Effector CD8-positive, alpha-beta T cell (primary cell): ENCODE measurements at regions not wholly inside any gene's neighbourhood (a gene's known extent, or its start where the extent isn't known, plus 50 kb on each side); places are given as distances from the start of the nearest gene placed in this dataset.
"Not testable (repeated sequence)": the region's sequence is repeated elsewhere in the genome, so short reads cannot be mapped to it uniquely, and the experiment has no call there.

ENCODE experiments used
- DNase-seq: peaks from one replicate; lab custom pipeline; 2025; lab: John Stamatoyannopoulos, UW

- DNase-seq, result no peak
Measured at GRCh38 chr9:30089428-30089827, 2295.0 kb upstream of the ACO1 start.

DNA sequence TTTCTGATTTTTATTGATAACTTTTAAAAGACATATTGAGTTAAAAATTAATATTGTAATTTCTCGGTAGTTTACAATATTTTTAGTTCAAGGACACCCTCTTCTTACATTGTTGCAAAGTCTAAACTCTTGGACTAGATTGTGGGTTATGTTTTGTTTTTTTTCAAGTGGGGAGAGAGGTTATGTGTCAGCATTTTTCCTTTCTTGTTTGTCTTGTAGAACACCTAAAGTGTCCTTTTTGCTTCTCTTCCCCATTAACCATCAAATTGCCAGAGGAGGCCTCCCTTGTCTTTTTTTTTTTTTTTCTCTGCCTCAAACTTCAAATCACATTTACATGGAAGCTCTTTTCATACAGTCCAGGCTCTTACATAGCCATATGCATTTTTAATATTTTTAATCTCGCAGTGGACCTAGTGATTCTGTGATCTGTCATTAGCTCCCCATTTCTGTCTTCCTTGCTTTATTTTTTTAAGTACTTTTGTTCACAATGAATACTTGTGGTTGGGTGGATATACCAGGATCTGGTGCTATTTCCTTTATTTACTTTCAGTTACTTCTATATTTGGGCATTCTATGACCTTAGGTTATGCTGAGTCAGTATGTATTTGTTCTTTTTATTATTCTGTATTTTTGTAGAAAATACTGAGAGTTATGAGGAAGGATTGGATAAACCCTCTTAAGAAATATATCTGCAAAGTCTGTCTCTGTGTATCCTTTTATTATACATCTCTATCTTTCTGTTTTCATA, 2280.6 kb upstream of the ACO1 start:
- no peak for DNase-seq

DNA sequence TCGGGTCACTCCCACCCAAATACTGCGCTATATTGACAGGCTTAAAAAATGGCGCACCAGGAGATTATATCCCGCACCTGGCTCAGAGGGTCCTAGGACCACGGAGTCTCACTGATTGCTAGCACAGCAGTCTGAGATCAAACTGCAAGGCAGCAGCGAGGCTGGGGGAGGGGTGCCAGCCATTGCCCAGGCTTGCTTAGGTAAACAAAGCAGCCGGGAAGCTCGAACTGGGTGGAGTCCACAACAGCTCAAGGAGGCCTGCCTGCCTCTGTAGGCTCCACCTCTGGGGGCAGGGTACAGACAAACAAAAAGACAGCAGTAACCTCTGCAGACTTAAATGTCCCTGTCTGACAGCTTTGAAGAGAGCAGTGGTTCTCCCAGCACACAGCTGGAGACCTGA, 2277.3 kb upstream of the ACO1 start:
- not testable (repeated sequence) for DNase-seq

DNA sequence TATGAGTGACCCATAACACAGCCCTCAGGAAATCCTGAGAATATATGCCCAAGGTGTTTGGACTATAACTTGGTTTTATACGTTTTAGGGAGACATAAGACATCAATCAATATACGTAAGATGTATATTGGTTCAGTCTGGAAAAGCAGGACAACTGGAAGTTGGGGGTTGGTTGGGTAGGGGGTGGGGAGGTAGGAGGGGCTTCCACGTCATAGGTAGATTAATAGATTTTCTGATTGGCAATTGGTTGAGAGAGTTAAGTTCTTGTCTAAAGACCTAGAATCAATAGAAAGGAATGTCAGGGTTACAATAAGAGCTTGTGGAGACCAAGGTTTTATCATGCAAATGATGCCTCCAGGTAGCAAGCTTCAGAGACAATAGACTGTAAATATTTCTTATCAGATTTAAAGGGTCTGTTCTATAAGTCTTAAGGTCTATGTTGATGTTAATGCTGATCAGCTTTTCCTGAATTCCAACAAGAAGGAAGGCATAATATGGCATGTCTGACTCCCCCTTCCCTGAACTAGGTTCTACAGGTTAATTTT, 2267.7 kb upstream of the ACO1 start:
- DNase-seq, result no peak

- DNase-seq, result no peak
Measured at GRCh38 chr9:30120666-30121065, 2263.8 kb upstream of the ACO1 start.

DNA sequence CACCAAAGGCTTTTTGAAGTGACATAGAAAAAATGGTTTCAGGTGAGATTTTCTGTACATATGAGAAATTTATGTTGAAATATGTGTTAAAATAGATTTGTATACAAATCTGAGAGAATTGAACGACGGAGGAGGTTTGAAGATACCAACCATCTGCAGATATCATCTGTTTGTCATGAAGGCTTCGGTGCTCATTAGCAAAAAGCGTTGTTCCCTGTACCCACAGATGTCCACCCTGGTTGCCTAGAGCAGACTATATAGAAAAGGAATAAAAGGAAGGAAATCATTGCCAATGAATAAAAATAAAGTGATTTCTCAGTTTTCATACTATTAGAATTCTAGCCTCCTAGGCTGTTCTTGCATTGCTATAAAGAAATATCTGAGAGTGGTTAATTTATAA, 2262.8 kb upstream of the ACO1 start:
- no peak for DNase-seq

DNA sequence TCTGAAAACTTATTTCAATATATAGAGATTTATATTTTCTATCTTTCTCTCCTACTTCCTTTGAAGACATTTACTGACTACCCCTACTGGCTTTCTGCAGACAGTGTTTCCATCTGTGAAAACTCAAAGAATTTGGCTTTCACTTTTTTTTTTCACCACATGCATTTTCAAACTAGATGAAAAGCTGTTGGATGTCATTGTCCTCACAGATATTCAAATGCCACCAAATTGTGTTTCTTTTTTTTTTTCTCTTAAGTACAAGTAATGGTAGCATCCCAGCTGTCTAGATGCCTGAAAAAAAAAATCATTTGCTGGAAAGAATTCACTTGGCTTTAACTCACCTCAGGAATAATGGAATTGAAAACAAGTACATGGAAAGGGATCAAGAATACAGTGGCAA, 2258.6 kb upstream of the ACO1 start:
- DNase-seq, result no peak

DNA sequence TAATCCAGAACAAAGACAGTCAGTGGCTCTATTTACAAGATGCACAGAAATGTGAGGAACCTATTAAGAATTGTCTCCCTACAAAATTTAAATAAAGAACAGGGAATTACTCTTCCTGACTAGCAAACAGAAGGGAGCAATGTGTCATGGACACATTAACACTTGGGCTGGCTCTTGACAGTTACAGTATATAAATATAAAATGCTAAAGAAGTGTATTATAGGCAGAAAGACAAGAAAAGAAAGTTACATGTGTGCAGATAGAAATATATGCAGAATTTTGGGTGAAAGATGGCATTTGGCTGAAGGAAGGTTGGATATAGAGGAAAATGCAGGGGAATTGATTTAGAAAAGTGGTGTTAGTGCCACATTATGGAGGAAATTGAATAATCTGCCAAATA, 2257.1 kb upstream of the ACO1 start:
- no peak for DNase-seq

GRCh38 chr9:30140407-30140806, 2244.0 kb upstream of the ACO1 start:
- DNase-seq, result no peak

DNA sequence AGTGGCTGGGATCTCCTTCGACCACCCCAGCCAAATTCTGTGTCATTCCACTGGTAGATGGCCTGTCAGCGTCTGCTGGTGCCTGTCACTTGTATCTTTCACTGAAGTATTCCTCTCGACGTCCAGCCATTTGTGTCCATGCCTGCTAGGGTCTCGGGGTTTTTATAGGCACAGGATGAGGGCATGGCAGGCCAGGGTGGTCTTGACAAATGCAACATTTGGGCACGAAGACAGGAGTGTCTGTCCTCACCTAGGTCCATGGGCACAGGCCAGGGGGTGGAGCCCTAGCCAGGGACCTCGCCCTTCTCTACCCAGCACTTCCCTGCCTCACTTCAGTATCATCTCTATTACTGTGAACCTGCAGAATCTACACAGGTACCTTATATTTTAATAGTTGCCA, 2223.9 kb upstream of the ACO1 start:
- DNase-seq, result no peak

- no peak for DNase-seq
Measured at GRCh38 chr9:30172206-30172605, 2212.2 kb upstream of the ACO1 start.

- DNase-seq, result no peak
Measured at GRCh38 chr9:30178610-30179009, 2205.8 kb upstream of the ACO1 start.

GRCh38 chr9:30193421-30193820, 2191.0 kb upstream of the ACO1 start:
- DNase-seq, result no peak

- no peak for DNase-seq
Measured at GRCh38 chr9:30196941-30197340, 2187.5 kb upstream of the ACO1 start.

- no peak for DNase-seq
Measured at GRCh38 chr9:30197453-30197852, 2187.0 kb upstream of the ACO1 start.

- DNase-seq, result no peak
Measured at GRCh38 chr9:30197954-30198353, 2186.5 kb upstream of the ACO1 start.

DNA sequence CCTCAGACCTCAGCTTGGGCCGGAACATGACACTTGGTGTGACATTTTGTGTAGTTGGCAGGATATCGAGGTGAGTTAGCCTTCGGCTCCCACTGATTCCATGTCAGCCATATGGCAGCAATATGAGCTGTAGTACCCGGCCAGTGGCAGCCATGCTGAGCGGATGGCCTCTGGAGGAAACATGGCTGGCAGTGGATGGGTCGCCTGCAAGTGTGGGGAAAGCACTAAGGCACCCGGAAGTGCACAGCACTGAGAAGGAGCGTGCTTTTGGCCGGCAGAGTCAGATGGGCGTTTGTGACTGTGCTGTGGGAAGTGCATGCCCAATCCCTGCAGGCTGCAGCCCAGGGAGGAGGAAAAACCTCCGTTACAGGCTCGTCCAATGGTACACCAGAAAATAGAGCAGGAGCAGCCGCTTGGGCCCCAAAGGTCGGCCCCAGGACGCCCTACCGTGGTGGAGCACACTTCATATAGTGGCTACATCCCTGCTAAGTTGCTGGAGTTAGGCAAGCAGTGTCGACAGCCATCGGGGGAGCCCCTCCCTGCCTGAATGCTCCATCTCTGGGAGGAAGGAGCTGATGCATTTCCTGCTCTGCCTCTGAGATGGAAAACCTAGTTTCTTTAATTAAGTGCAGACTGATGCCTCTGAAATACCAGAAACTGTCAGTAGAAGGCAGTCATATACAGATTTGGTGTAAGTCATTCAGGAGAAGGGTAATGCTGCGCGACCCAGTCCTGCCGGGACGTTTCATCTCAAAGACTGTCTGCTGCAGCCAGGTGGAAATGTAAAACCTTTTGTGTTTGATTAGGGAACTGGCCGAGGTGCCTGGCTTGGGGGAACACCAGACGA, 2185.8 kb upstream of the ACO1 start:
- no peak for DNase-seq

DNA sequence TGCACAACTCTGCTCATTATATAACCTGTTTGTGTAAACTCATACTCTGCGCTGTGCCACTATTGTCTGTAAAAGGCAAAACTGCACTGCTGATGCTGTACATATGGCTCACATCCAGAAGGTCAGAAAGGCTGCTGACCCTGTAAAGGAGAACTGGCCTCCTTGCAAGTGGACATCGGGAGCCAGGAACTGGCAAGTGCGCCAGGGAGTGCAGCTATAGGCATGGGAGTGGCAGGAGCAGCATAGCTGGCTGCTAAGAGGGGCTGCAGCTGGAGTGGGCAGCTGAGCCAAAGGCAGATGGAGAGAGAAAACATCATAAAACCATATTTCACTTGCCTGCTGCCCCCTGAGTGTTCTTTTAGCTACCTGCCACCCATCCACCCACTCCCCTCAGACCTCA, 2183.4 kb upstream of the ACO1 start:
- DNase-seq, result no peak

DNA sequence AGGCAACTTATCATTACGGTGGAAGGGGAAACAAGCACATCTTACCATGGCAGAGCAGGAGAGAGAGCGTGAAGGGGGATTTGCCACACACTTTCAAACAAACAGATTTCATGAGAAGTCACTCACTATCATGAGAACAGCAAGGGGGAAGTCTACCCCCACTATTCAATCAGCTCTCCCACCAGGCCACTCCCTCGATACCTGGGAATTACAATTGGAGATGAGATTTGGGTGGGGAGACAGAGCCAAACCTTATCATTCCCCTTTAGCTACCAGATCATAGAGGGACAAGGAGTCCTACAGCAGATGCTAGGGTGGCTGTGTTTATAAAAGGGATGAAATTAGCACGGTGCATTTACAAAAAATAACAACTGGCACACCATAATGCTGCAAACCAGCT, 2149.4 kb upstream of the ACO1 start:
- DNase-seq, result no peak

DNA sequence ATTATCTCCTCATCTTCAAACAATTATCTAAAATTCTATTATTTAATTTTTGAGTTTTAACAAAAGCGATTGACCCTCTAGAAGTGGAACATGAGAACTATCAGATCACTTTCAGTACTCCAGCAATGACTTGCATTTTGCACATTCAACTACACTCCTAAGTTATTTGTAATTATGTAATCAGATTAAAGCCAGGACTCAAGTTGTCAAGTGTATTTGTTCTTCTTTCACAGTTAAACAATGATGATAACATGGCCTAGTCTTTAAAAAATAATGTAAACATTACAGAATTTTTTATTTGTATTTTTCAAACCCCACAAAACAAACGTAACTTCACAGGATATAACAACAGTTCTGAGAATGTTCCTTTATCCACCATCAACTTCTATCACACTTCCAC, 2148.9 kb upstream of the ACO1 start:
- no peak for DNase-seq

DNA sequence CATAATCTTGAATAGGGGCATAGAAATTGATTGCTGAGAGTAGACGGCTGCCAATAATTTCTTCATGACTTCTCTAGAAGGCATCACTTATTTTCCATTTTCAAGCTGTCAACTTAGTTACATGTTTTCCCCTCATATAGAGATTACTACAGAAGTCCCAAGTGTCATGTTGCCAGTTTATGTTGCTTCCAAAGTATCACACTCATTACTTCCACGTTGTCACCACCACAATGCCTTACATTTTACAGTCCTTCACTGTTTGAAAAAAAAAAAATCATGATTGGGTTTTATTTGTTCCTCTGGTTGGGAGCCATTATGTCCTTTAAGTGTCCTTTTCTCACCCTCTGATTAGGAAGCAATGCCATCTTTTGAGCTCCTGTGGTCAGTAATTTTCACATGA, 2144.6 kb upstream of the ACO1 start:
- DNase-seq, result no peak

- DNase-seq, result no peak
Measured at GRCh38 chr9:30243467-30243866, 2141.0 kb upstream of the ACO1 start.

- no peak for DNase-seq
Measured at GRCh38 chr9:30244877-30245276, 2139.6 kb upstream of the ACO1 start.
